Neuronal stem cell (in vitro differentiated cells): ENCODE measurements at regions not wholly inside any gene's neighbourhood (a gene's known extent, or its start where the extent isn't known, plus 50 kb on each side); places are given as distances from the start of the nearest gene placed in this dataset.

Experiments used
- DNase-seq: peaks from one replicate; pipeline ENCODE4 v3.0.0-alpha.2; 2013; ENCODE audit warnings: low spot score
- H2AFZ ChIP-seq: one replicate; pipeline ENCODE4 v1.6.1; 2013; ENCODE audit warnings: mild to moderate bottlenecking, low read length, inconsistent platforms
- H2AK5ac ChIP-seq: 2 replicates; pipeline ENCODE4 v1.6.1; 2013; ENCODE audit warnings: low read depth, mild to moderate bottlenecking, inconsistent platforms, low read length, moderate library complexity, mixed read lengths
- H2BK120ac ChIP-seq: 2 replicates; pipeline ENCODE4 v1.6.1; 2013; ENCODE audit warnings: low read depth, mild to moderate bottlenecking, inconsistent platforms, low read length, moderate library complexity, mixed read lengths
- H2BK12ac ChIP-seq: one replicate; pipeline ENCODE4 v1.6.1; 2013; ENCODE audit warnings: low read length, inconsistent platforms
- H2BK15ac ChIP-seq: 2 replicates; pipeline ENCODE4 v1.6.1; 2013; ENCODE audit warnings: mild to moderate bottlenecking, low read length, inconsistent platforms, mixed read lengths
- H2BK5ac ChIP-seq: one replicate; pipeline ENCODE4 v1.6.1; 2013; ENCODE audit warnings: inconsistent platforms, mild to moderate bottlenecking, low read length, moderate library complexity
- H3K14ac ChIP-seq: one replicate; pipeline ENCODE4 v1.6.1; 2013; ENCODE audit warnings: low read length, inconsistent platforms
- H3K18ac ChIP-seq: 2 replicates; pipeline ENCODE4 v1.6.1; 2013; ENCODE audit warnings: low read length, inconsistent platforms
- H3K23ac ChIP-seq: 2 replicates; pipeline ENCODE4 v1.6.1; 2013; ENCODE audit warnings: low read depth, mild to moderate bottlenecking, mixed read lengths, low read length, inconsistent platforms; ENCODE audit not compliant: poor library complexity
- H3K27ac ChIP-seq: replicated peaks from 3 replicates; pipeline ENCODE4 v1.5.1; 2013; ENCODE audit warnings: low read length, inconsistent platforms
- H3K27me3 ChIP-seq, 3 experiments: 2 replicates each; pipeline ENCODE4 v1.6.1; 2013; ENCODE audit warnings: low read length in 3 of 3, mild to moderate bottlenecking in 2 of 3, inconsistent platforms in 1 of 3, low read depth in 1 of 3, mixed read lengths in 1 of 3, moderate library complexity in 1 of 3; ENCODE audit not compliant: control insufficient read depth in 3 of 3, insufficient read depth in 3 of 3
- H3K36me3 ChIP-seq, 2 donors: replicated peaks in 1 of 2; 2 replicates each; pipeline ENCODE4 v1.6.1; 2013; ENCODE audit warnings: low read length in 2 of 2; ENCODE audit not compliant: control insufficient read depth in 2 of 2, insufficient read depth in 2 of 2
- H3K4ac ChIP-seq: 2 replicates; pipeline ENCODE4 v1.6.1; 2013; ENCODE audit warnings: inconsistent platforms, mild to moderate bottlenecking, low read length, moderate library complexity
- H3K4me1 ChIP-seq, 2 donors: 1 replicate in 1 of 2; 2 replicates in 1 of 2; pipeline ENCODE4 v1.6.1; 2013; ENCODE audit warnings: low read length in 2 of 2, low read depth in 1 of 2; ENCODE audit not compliant: control insufficient read depth in 2 of 2, insufficient read depth in 1 of 2
- H3K4me2 ChIP-seq: one replicate; pipeline ENCODE4 v1.6.1; 2013; ENCODE audit warnings: mild to moderate bottlenecking, low read length, inconsistent platforms; ENCODE audit not compliant: insufficient read depth, poor library complexity, severe bottlenecking
- H3K4me3 ChIP-seq, 2 donors: 2 replicates each; pipeline ENCODE4 v1.5.1; 2013; ENCODE audit warnings: low read length in 2 of 2, mild to moderate bottlenecking in 2 of 2, inconsistent platforms in 1 of 2, moderate library complexity in 1 of 2
- H3K79me1 ChIP-seq: one replicate; pipeline ENCODE4 v1.6.1; 2013; ENCODE audit warnings: low read depth, mild to moderate bottlenecking, inconsistent platforms, low read length, moderate library complexity
- H3K9ac ChIP-seq: one replicate; pipeline ENCODE4 v1.6.1; 2013; ENCODE audit warnings: mild to moderate bottlenecking, low read depth, low read length, inconsistent platforms; ENCODE audit not compliant: poor library complexity
- H3K9me3 ChIP-seq, 2 donors: replicated peaks in 1 of 2; 2 replicates each; pipeline versions ENCODE3 to v1.6.1; 2013; ENCODE audit warnings: low read length in 2 of 2, mild to moderate bottlenecking in 2 of 2, inconsistent platforms in 1 of 2, low read depth in 1 of 2, mixed read lengths in 1 of 2, moderate library complexity in 1 of 2; ENCODE audit not compliant: control insufficient read depth in 2 of 2, insufficient read depth in 1 of 2
- H4K8ac ChIP-seq: one replicate; pipeline ENCODE4 v1.6.1; 2013; ENCODE audit warnings: low read depth, mild to moderate bottlenecking, inconsistent platforms, low read length, moderate library complexity
- H4K91ac ChIP-seq: one replicate; pipeline ENCODE4 v1.6.1; 2013; ENCODE audit warnings: low read length, low read depth, mild to moderate bottlenecking, inconsistent platforms; ENCODE audit not compliant: poor library complexity
- WGBS, 2 donors: extraction: QIAGEN DNeasy Blood & Tissue Kit; methylation state at CpG; one replicate each; pipeline ENCODE4 v1.1.7; 2013; ENCODE audit warnings: missing lambda C conversion rate in 2 of 2, mixed read lengths in 1 of 2; ENCODE audit not compliant: insufficient read length in 2 of 2, insufficient replicate concordance in 1 of 2; ENCODE audit errors: extremely low coverage in 2 of 2; 5-methylcytosine and 5-hydroxymethylcytosine counted together

- Histone ChIP-seq H3K9ac (no peak overlapping the region), H3K4me2 (no peak overlapping the region), H3K79me1 (no peaks in the 10 kb centered on the region), H2BK15ac (no peak overlapping the region), H3K4me3 (no peak overlapping the region), H3K18ac (no peak overlapping the region), H2BK12ac (no peak overlapping the region), H3K4ac (no peak overlapping the region), H3K9me3 (no peaks in the 10 kb centered on the region), H3K14ac (no peak overlapping the region), H3K27me3 (peaks cover 0 to 5% (median 0%) of the 10 kb centered on the region in 3 experiments), H3K4me1 (no peaks in the 10 kb centered on the region), H3K27ac (no peak overlapping the region), H2BK120ac (no peak overlapping the region), H4K91ac (no peak overlapping the region), H2AFZ (no peak overlapping the region), H2BK5ac (no peak overlapping the region), H3K36me3 (no peaks in the 10 kb centered on the region), H3K23ac (no peak overlapping the region), H2AK5ac (no peak overlapping the region), H4K8ac (no peak overlapping the region)
- DNase-seq, result no peak
- WGBS, 2 donors, result no CpG with 5 or more reads among the region's 3 CpGs
These were observed 127.6 kb upstream of the CTTNBP2NL start for GRCh38 chr1:112268408-112268807.

- H3K9ac ChIP-seq, result no peak overlapping the region
- no peak overlapping the region for H3K18ac ChIP-seq
- H2BK5ac ChIP-seq, result no peak overlapping the region
- no peak overlapping the region for H3K4ac ChIP-seq
- no peak overlapping the region for H3K4me3 ChIP-seq
- H2BK12ac ChIP-seq, result no peak overlapping the region
- DNase-seq, result no peak
- no peaks in the 10 kb centered on the region for H3K36me3 ChIP-seq
- H4K91ac ChIP-seq, result no peak overlapping the region
- H3K27ac ChIP-seq, result no peak overlapping the region
- no peak overlapping the region for H4K8ac ChIP-seq
- no peak overlapping the region for H2BK15ac ChIP-seq
- H3K14ac ChIP-seq, result no peak overlapping the region
- H3K4me1 ChIP-seq, result no peaks in the 10 kb centered on the region
- H3K9me3 ChIP-seq, result no peaks in the 10 kb centered on the region
- no peak overlapping the region for H2AK5ac ChIP-seq
- H3K4me2 ChIP-seq, result no peak overlapping the region
- WGBS, 2 donors, result no CpG with 5 or more reads among the region's 3 CpGs
- H2AFZ ChIP-seq, result no peak overlapping the region
- H3K27me3 ChIP-seq, result no peaks in the 10 kb centered on the region
- no peaks in the 10 kb centered on the region for H3K79me1 ChIP-seq
- no peak overlapping the region for H3K23ac ChIP-seq
- H2BK120ac ChIP-seq, result no peak overlapping the region
These were observed 124.7 kb upstream of the CTTNBP2NL start for GRCh38 chr1:112271270-112271669.

GRCh38 chr1:112272101-112272772 is 123.8 kb upstream of the CTTNBP2NL start:
- Histone ChIP-seq H2AK5ac (no peak overlapping the region), H2BK5ac (no peak overlapping the region), H3K18ac (no peak overlapping the region), H3K9me3 (no peaks in the 10 kb centered on the region), H2BK120ac (no peak overlapping the region), H3K79me1 (no peaks in the 10 kb centered on the region), H2BK12ac (no peak overlapping the region), H3K23ac (no peak overlapping the region), H3K27me3 (peaks cover 0 to 3% (median 0%) of the 10 kb centered on the region in 3 experiments), H4K8ac (no peak overlapping the region), H3K4me3 (no peak overlapping the region), H3K9ac (no peak overlapping the region), H3K4me1 (no peaks in the 10 kb centered on the region), H3K27ac (no peak overlapping the region), H2AFZ (no peak overlapping the region), H3K4ac (no peak overlapping the region), H3K36me3 (no peaks in the 10 kb centered on the region), H3K4me2 (no peak overlapping the region), H3K14ac (no peak overlapping the region), H4K91ac (no peak overlapping the region), H2BK15ac (no peak overlapping the region)
- DNase-seq, result no peak
- no CpG with 5 or more reads among the region's 6 CpGs for WGBS, 2 donors

- no peak overlapping the region for H2BK12ac ChIP-seq
- H3K9me3 ChIP-seq, result no peaks in the 10 kb centered on the region
- H2BK120ac ChIP-seq, result no peak overlapping the region
- no peak overlapping the region for H3K9ac ChIP-seq
- H3K4me2 ChIP-seq, result no peak overlapping the region
- no CpG with 5 or more reads among the region's 2 CpGs for WGBS, 2 donors
- no peaks in the 10 kb centered on the region for H3K4me1 ChIP-seq
- no peak overlapping the region for H3K18ac ChIP-seq
- H3K4me3 ChIP-seq, result no peak overlapping the region
- H2AFZ ChIP-seq, result no peak overlapping the region
- no peak overlapping the region for H2BK15ac ChIP-seq
- no peak overlapping the region for H2BK5ac ChIP-seq
- no peaks in the 10 kb centered on the region for H3K27me3 ChIP-seq
- H3K14ac ChIP-seq, result no peak overlapping the region
- no peak overlapping the region for H4K8ac ChIP-seq
- no peaks in the 10 kb centered on the region for H3K79me1 ChIP-seq
- no peaks in the 10 kb centered on the region for H3K36me3 ChIP-seq
- H2AK5ac ChIP-seq, result no peak overlapping the region
- no peak overlapping the region for H3K27ac ChIP-seq
- H3K4ac ChIP-seq, result no peak overlapping the region
- no peak for DNase-seq
- no peak overlapping the region for H4K91ac ChIP-seq
- H3K23ac ChIP-seq, result no peak overlapping the region
These were observed 111.2 kb upstream of the CTTNBP2NL start for GRCh38 chr1:112284796-112285195.
